Neural cell (in vitro differentiated cells): ENCODE measurements at regions not wholly inside any gene's neighbourhood (a gene's known extent, or its start where the extent isn't known, plus 50 kb on each side); places are given as distances from the start of the nearest gene placed in this dataset.

ENCODE experiments used
- H2AFZ ChIP-seq: fragments of 200-600, 300-800 bp; sonication (generic), shearing (Covaris generic); 2 replicates; pipeline ENCODE4 v1.6.0; 2014; ENCODE audit warnings: low read depth, mild to moderate bottlenecking, antibody characterized with exemption, low read length, moderate library complexity
- H3F3A ChIP-seq: fragments of 200-600 bp; shearing (Covaris generic); 2 replicates; pipeline ENCODE4 v1.6.1; 2016; ENCODE audit warnings: mild to moderate bottlenecking, moderate library complexity, mixed read lengths, antibody characterized with exemption, low read length; ENCODE audit not compliant: insufficient read depth, poor library complexity, severe bottlenecking
- H3K27ac ChIP-seq: fragments of 200-600, 300-800 bp; sonication (generic), shearing (Covaris generic); 2 replicates; pipeline ENCODE4 v1.5.1; 2014; ENCODE audit warnings: mild to moderate bottlenecking, low read length, moderate library complexity
- H3K27me3 ChIP-seq: fragments of 300-800, 200-600 bp; sonication (generic), shearing (Covaris generic); 2 replicates; pipeline ENCODE4 v1.6.0; 2014; ENCODE audit warnings: mild to moderate bottlenecking, low read depth, low read length, moderate library complexity; ENCODE audit not compliant: insufficient read depth
- H3K36me3 ChIP-seq: fragments of 300-800, 200-600 bp; sonication (generic), shearing (Covaris generic); 2 replicates; pipeline ENCODE4 v1.5.1; 2014; ENCODE audit warnings: mild to moderate bottlenecking, antibody characterized with exemption, low read length, moderate library complexity; ENCODE audit not compliant: insufficient read depth
- H3K4me2 ChIP-seq: fragments of 300-800, 200-600 bp; sonication (generic), shearing (Covaris generic); 2 replicates; pipeline ENCODE4 v1.6.0; 2014; ENCODE audit warnings: mild to moderate bottlenecking, low read length
- H3K4me3 ChIP-seq: fragments of 300-800, 200-600 bp; sonication (generic), shearing (Covaris generic); 2 replicates; pipeline ENCODE4 v1.5.1; 2014; ENCODE audit warnings: mild to moderate bottlenecking, low read length, moderate library complexity
- H3K79me2 ChIP-seq: fragments of 200-600 bp; shearing (Covaris generic); replicated peaks from 2 replicates; pipeline ENCODE4 v1.6.0; 2014; ENCODE audit warnings: mild to moderate bottlenecking, low read length, moderate library complexity; ENCODE audit not compliant: insufficient read depth
- H3K9ac ChIP-seq: fragments of 300-800, 200-600 bp; sonication (generic), shearing (Covaris generic); 2 replicates; pipeline ENCODE4 v1.6.1; 2016; ENCODE audit warnings: mild to moderate bottlenecking, low read length, mixed read lengths
- H3K9me2 ChIP-seq: fragments of 200-600 bp; shearing (Covaris generic); 2 replicates; pipeline ENCODE4 v1.6.1; 2016; ENCODE audit warnings: mild to moderate bottlenecking, low read length, mixed read lengths; ENCODE audit not compliant: insufficient read depth
- H3K9me3 ChIP-seq: fragments of 200-600, 300-800 bp; sonication (generic), shearing (Covaris generic); 2 replicates; pipeline ENCODE4 v1.6.1; 2016; ENCODE audit warnings: mild to moderate bottlenecking, mixed run types, low read length, moderate library complexity, mixed read lengths
- H4K20me1 ChIP-seq: fragments of 200-600 bp; shearing (Covaris generic); 2 replicates; pipeline ENCODE4 v1.6.1; 2016; ENCODE audit warnings: mild to moderate bottlenecking, mixed run types; ENCODE audit not compliant: insufficient read depth
- CTCF ChIP-seq: fragments of 450-650 bp; IDR thresholded peaks from 2 replicates; pipeline ENCODE4 v1.5.1; 2014; ENCODE audit warnings: antibody characterized with exemption, mild to moderate bottlenecking, moderate library complexity; ENCODE audit not compliant: poor library complexity, severe bottlenecking
- EP300 ChIP-seq: fragments of 450-650 bp; conservative IDR thresholded peaks from 2 replicates; pipeline ENCODE4 v1.6.1; 2014; ENCODE audit warnings: antibody characterized with exemption, mild to moderate bottlenecking, moderate library complexity; ENCODE audit not compliant: poor library complexity, severe bottlenecking
- EZH2 ChIP-seq: fragments of 200-600, 300-800 bp; shearing (Covaris generic), sonication (generic); IDR thresholded peaks from 2 replicates; pipeline ENCODE4 v1.6.1; 2014; ENCODE audit warnings: antibody characterized with exemption, low read length, borderline replicate concordance, mild to moderate bottlenecking; ENCODE audit not compliant: insufficient read depth, poor library complexity, severe bottlenecking
- MXI1 ChIP-seq: fragments of 450-650 bp; conservative IDR thresholded peaks from 2 replicates; pipeline ENCODE4 v1.6.1; 2014; ENCODE audit warnings: antibody characterized with exemption, mild to moderate bottlenecking; ENCODE audit not compliant: poor library complexity, severe bottlenecking
- POLR2AphosphoS5 ChIP-seq: IDR thresholded peaks from 2 replicates; pipeline ENCODE4 v1.6.1; 2012
- RAD21 ChIP-seq: fragments of 450-650 bp; conservative IDR thresholded peaks from 2 replicates; pipeline ENCODE4 v1.6.1; 2014; ENCODE audit warnings: antibody characterized with exemption, mild to moderate bottlenecking, moderate library complexity
- REST ChIP-seq: IDR thresholded peaks from 2 replicates; pipeline ENCODE4 v1.6.1; 2012; ENCODE audit warnings: borderline replicate concordance
- SMC3 ChIP-seq: fragments of 450-650 bp; conservative IDR thresholded peaks from 2 replicates; pipeline ENCODE4 v1.6.1; 2014; ENCODE audit warnings: antibody characterized with exemption, mild to moderate bottlenecking, moderate library complexity; ENCODE audit not compliant: poor library complexity
- TAF1 ChIP-seq: IDR thresholded peaks from 2 replicates; pipeline ENCODE4 v1.6.1; 2012; ENCODE audit warnings: low read depth

GRCh38 chr22:47266329-47266728 is 503.9 kb downstream of the TBC1D22A start:
- no peaks in the 10 kb centered on the region for H3K27me3 ChIP-seq
- TF ChIP-seq EP300 (no peak), MXI1 (no peak), RAD21 (no peak), TAF1 (no peak), SMC3 (no peak), REST (no peak), EZH2 (no peak), CTCF (no peak), POLR2AphosphoS5 (no peak)
- H3K79me2 ChIP-seq: no peaks in the 10 kb centered on the region
- no peaks in the 10 kb centered on the region for H4K20me1 ChIP-seq
- no peak overlapping the region for H3K4me3 ChIP-seq
- H2AFZ ChIP-seq: no peak overlapping the region
- no peaks in the 10 kb centered on the region for H3K9me2 ChIP-seq
- H3F3A ChIP-seq: no peaks in the 10 kb centered on the region
- H3K4me2 ChIP-seq: no peak overlapping the region
- H3K27ac ChIP-seq: no peak overlapping the region
- no peak overlapping the region for H3K9ac ChIP-seq
- no peaks in the 10 kb centered on the region for H3K36me3 ChIP-seq
- H3K9me3 ChIP-seq: no peaks in the 10 kb centered on the region

GRCh38 chr22:47260551-47260950 is 498.1 kb downstream of the TBC1D22A start:
- Histone ChIP-seq H3K79me2 (no peaks in the 10 kb centered on the region), H3K36me3 (no peaks in the 10 kb centered on the region), H3K9ac (no peak overlapping the region), H3K27me3 (no peaks in the 10 kb centered on the region), H3K27ac (no peak overlapping the region), H4K20me1 (no peaks in the 10 kb centered on the region), H3K4me2 (no peak overlapping the region), H3K4me3 (no peak overlapping the region), H3K9me3 (no peaks in the 10 kb centered on the region), H3K9me2 (no peaks in the 10 kb centered on the region), H3F3A (no peaks in the 10 kb centered on the region), H2AFZ (no peak overlapping the region)
- no peak for TF ChIP-seq REST
- no peak for TF ChIP-seq POLR2AphosphoS5
- TF ChIP-seq RAD21: no peak
- no peak for TF ChIP-seq SMC3
- no peak for TF ChIP-seq MXI1
- no peak for TF ChIP-seq CTCF
- TF ChIP-seq EZH2: no peak
- TF ChIP-seq EP300: no peak
- TF ChIP-seq TAF1: no peak
